ENCODE measurements at regions not wholly inside any gene's neighbourhood (a gene's known extent, or its start where the extent isn't known, plus 50 kb on each side); places are given as distances from the start of the nearest gene placed in this dataset.

- peak overlapping the region; percentile 55 for H2AFZ ChIP-seq (ENCODE audit: insufficient read depth, low read depth, low read length, poor library complexity, severe bottlenecking)
- H3K4me1 Mint-ChIP-seq = peaks cover 6% of the 10 kb centered on the region
- H3K27ac Mint-ChIP-seq = no peak overlapping the region
- H3K27ac ChIP-seq (ENCODE audit: low read length in 2 of 2) = no peak overlapping the region
- no peak for DNase-seq
- no peak for ATAC-seq (ENCODE audit: low read depth)
- intact Hi-C loops (cut with micrococcal nuclease) = no loop called here
- H3K36me3 ChIP-seq (replicated peaks in 1 of 2; ENCODE audit: control extremely low read depth in 1 of 2, control insufficient read depth in 1 of 2, extremely low read depth in 1 of 2, insufficient read depth in 2 of 2, low read length in 1 of 2) = no peaks in the 10 kb centered on the region
- peaks cover 0 to 7% (median 0%) of the 10 kb centered on the region in 3 donors for H3K9me3 ChIP-seq (ENCODE audit: control extremely low read depth in 1 of 3, control insufficient read depth in 2 of 3, insufficient read depth in 1 of 3, low read length in 2 of 3)
- peak overlapping the region; percentile 48 for H3K4me2 ChIP-seq (replicated peaks; ENCODE audit: low read depth, low read length, poor library complexity, severe bottlenecking)
- no peaks in the 10 kb centered on the region for H3K27me3 ChIP-seq (replicated peaks in 1 of 4; ENCODE audit: control extremely low read depth in 1 of 4, control insufficient read depth in 3 of 4, insufficient read depth in 4 of 4, low read length in 3 of 4)
- peak overlapping the region; percentile 77 for H3K4me3 Mint-ChIP-seq
- no peaks in the 10 kb centered on the region for H3K79me2 ChIP-seq (ENCODE audit: control insufficient read depth, insufficient read depth, low read length)
- CTCF ChIA-PET = no interaction called here
- H3K27me3 Mint-ChIP-seq = no peaks in the 10 kb centered on the region
- H4K20me1 ChIP-seq (ENCODE audit: control insufficient read depth, insufficient read depth, low read length, poor library complexity, severe bottlenecking) = no peaks in the 10 kb centered on the region
- POLR2A ChIA-PET = no interaction called here
- peak overlapping the region; percentile 28 for H3K9ac ChIP-seq (ENCODE audit: low read length)
- H3K4me3 ChIP-seq (ENCODE audit: control extremely low read depth in 1 of 5, extremely low read depth in 1 of 5, insufficient read depth in 1 of 5, low read depth in 2 of 5, low read length in 4 of 5) = no peak overlapping the region
- no peaks in the 10 kb centered on the region for H3K4me1 ChIP-seq (ENCODE audit: control insufficient read depth in 2 of 2, insufficient read depth in 2 of 2, low read length in 2 of 2)
- TF ChIP-seq EZH2 (IDR thresholded peaks at IDR 0.05; ENCODE audit: borderline replicate concordance, insufficient read depth, low read depth, low read length, poor library complexity, severe bottlenecking) (no peak), CTCF (IDR thresholded peaks at IDR 0.05) (no peak)
- peaks cover 2% of the 10 kb centered on the region for H3K9me3 Mint-ChIP-seq (ENCODE audit: insufficient read depth)
These were observed 179.1 kb upstream of the GPRIN3 start for GRCh38 chr4:89486673-89487072.

- Mint-ChIP-seq H3K9me3 (ENCODE audit: insufficient read depth) (peaks cover 2% of the 10 kb centered on the region), H3K4me1 (peaks cover 6% of the 10 kb centered on the region), H3K27ac (no peak overlapping the region), H3K27me3 (no peaks in the 10 kb centered on the region), H3K4me3 (no peak overlapping the region)
- H3K4me2 ChIP-seq (replicated peaks; ENCODE audit: low read depth, low read length, poor library complexity, severe bottlenecking) = no peak overlapping the region
- no peak overlapping the region for H3K27ac ChIP-seq (ENCODE audit: low read length in 2 of 2)
- H2AFZ ChIP-seq (ENCODE audit: insufficient read depth, low read depth, low read length, poor library complexity, severe bottlenecking) = no peak overlapping the region
- H3K27me3 ChIP-seq (replicated peaks in 1 of 4; ENCODE audit: control extremely low read depth in 1 of 4, control insufficient read depth in 3 of 4, insufficient read depth in 4 of 4, low read length in 3 of 4) = no peaks in the 10 kb centered on the region
- no peaks in the 10 kb centered on the region for H3K4me1 ChIP-seq (ENCODE audit: control insufficient read depth in 2 of 2, insufficient read depth in 2 of 2, low read length in 2 of 2)
- CTCF ChIA-PET = no interaction called here
- WGBS (ENCODE audit: insufficient coverage) = no CpG with 5 or more reads among the region's 3 CpGs
- POLR2A ChIA-PET = no interaction called here
- intact Hi-C loops (cut with micrococcal nuclease) = no loop called here
- H3K9me3 ChIP-seq (ENCODE audit: control extremely low read depth in 1 of 3, control insufficient read depth in 2 of 3, insufficient read depth in 1 of 3, low read length in 2 of 3) = peaks cover 0 to 7% (median 0%) of the 10 kb centered on the region in 3 donors
- H3K9ac ChIP-seq (ENCODE audit: low read length) = no peak overlapping the region
- no peak for DNase-seq
- H3K79me2 ChIP-seq (ENCODE audit: control insufficient read depth, insufficient read depth, low read length) = no peaks in the 10 kb centered on the region
- ATAC-seq (ENCODE audit: low read depth) = no peak
- no peak overlapping the region for H3K4me3 ChIP-seq (ENCODE audit: control extremely low read depth in 1 of 5, extremely low read depth in 1 of 5, insufficient read depth in 1 of 5, low read depth in 2 of 5, low read length in 4 of 5)
- H4K20me1 ChIP-seq (ENCODE audit: control insufficient read depth, insufficient read depth, low read length, poor library complexity, severe bottlenecking) = no peaks in the 10 kb centered on the region
- no peaks in the 10 kb centered on the region for H3K36me3 ChIP-seq (replicated peaks in 1 of 2; ENCODE audit: control extremely low read depth in 1 of 2, control insufficient read depth in 1 of 2, extremely low read depth in 1 of 2, insufficient read depth in 2 of 2, low read length in 1 of 2)
- TF ChIP-seq EZH2 (IDR thresholded peaks at IDR 0.05; ENCODE audit: borderline replicate concordance, insufficient read depth, low read depth, low read length, poor library complexity, severe bottlenecking) (no peak), CTCF (IDR thresholded peaks at IDR 0.05) (no peak)
These were observed 178.4 kb upstream of the GPRIN3 start for GRCh38 chr4:89486042-89486441.
